Jurkat, Clone E6-1 (cell line): ENCODE measurements at regions not wholly inside any gene's neighbourhood (a gene's known extent, or its start where the extent isn't known, plus 50 kb on each side); places are given as distances from the start of the nearest gene placed in this dataset.

Experiments
- DNase-seq: peaks from one replicate; pipeline ENCODE4 v3.0.0-alpha.2; 2011; ENCODE audit warnings: low read depth, low spot score
- H3K4me3 ChIP-seq: 2 replicates; pipeline ENCODE4 v1.5.1; 2011; ENCODE audit warnings: mild to moderate bottlenecking, low read length, control low read depth, moderate library complexity

DNA sequence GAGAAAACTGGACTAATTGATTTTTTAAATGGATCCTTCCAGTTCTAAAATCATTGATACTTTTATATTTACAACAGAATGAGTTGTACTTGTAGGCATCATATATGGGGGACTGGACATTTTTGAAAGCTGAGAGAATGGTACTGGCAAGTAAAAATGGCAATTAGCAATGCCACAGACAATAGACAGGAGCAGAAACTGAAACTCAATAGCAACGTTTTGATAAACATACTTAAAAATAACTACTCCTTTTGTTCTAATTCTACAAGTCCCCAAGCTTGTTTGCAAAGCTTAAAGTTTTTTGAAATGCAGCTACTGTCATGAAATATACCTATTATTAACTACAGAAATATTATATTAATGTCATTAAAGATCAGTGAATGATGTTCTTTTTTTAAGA, 52.8 kb upstream of the FBXL7 start:
- DNase-seq, result no peak
- no peak overlapping the region for H3K4me3 ChIP-seq

DNA sequence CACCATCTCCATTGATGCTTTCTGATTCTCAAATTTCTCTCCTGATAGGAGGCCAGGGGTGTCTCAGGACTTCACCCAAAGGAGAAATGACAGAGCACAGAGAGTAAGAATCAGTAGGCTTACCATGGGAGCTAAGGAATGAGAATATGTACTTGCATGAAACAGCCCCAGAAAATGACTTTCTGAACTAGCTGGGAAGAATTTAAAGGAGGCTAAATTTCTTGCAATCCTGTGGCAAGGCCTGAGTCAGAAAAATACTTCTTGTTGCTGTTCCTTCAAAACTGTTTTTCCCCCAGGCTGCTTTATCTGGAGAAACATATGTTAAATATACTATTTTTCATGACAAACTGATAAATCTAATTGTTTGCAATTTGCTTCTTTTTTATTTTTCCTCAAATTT, 53.4 kb upstream of the FBXL7 start:
- DNase-seq, result no peak
- no peak overlapping the region for H3K4me3 ChIP-seq

DNA sequence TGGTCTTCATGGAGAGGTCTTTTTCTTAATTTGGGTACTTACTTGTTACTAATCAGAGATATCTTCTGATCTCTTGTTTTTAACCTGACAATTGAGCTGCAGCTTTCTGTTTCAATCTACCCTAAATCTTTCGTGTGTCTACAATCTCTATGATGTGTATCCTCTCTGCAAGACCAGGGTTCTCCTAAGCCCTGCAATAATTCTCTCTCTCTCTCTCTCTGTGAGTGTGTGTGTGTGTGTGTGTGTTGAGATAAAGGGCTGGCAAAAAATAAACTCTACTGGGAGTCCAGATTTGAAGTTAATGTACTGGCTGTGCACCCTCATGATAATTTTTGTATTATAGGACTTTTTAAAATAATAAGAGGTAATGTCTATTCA, 57.8 kb upstream of the FBXL7 start:
- DNase-seq, result no peak
- no peak overlapping the region for H3K4me3 ChIP-seq

DNA sequence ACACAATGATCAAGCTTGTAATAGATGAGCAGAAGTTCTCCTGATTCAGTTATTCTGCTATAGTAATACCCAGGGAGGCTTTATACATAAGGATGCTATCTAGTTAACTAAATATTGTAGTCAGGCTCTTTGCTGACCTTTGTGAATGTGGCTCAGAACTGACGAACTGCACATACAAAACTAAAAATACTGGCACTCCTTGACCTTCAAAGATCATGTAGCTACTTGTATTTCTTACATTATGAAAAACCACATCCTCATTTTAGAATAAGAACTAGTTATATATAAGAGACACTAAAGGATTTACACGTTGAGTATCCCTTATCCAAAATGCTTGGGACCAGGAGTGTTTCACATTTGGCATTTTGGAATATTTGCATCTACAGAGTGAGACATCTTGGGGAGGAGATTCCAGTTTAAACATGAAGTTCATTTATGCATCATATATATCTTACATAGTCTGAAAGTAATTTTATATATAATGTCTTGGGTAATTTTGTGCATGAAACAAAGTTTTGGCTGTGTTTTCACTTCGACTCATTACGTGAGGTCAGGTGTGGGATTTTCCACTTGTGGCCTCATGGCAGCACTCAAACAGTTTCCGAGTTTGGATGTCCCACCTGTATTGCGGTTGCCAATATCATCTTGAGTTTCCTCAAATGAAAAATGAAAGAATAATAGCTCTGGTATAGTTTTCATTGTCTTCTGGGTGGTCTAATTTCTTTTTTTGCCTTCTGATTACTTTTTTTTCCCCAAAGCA, 58.4 kb upstream of the FBXL7 start:
- H3K4me3 ChIP-seq, result no peak overlapping the region
- DNase-seq, result no peak

DNA sequence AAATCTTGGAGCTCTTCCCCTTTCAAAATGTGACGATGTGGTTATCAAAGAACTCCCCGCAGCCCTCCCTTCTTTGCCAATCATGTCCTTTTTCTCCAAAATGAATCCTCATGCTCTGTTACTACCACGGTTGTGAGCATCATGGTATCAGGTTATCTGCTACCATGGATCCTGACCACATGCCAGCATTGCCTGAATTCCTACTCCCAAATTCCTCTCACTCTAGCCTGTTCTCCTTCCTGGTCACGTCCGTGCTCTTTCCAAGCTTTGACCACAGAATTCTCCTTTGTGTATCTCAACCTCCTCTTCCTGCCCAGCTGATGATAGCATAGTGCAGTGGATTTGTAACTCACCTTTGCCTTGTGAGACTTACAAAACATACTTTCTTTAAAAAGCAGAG, 59.5 kb upstream of the FBXL7 start:
- no peak overlapping the region for H3K4me3 ChIP-seq
- DNase-seq, result no peak

DNA sequence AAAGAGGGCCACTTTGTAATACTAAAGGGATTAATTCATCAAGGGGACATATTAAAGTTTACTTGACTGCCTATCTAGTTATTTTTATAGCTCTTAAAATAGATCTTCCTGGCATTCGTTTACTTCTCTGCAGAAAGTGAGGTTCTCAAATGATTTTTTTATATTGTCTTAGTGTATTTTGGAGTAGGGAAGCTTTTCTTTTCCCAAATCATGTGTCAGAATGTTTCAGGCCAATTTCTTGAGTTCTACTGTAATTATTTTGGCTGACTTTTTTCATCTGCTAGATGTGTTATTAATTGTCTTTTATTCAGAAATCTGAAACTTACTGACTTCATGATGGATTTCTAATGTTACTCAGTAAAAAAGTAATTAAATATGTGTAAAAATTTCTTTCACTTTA, 60.2 kb upstream of the FBXL7 start:
- DNase-seq, result no peak
- no peak overlapping the region for H3K4me3 ChIP-seq

DNA sequence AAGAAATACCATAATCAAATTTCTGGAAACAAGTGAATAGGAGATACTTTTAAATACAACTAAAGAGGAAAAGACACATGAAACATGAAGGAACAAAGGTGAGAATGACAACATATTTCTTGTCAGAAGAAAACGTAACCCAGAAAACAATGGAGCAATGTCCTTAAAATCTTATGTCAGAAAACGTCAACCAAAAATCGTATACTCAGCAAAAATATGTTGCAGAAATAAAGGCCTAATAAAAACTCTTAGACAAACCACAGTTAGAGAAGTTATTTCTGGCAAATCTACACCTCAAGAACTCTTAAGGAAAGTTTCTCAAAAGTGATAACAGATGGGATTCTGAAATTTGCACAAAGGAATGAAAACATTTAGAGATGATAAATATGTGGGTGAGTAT, 66.3 kb upstream of the FBXL7 start:
- H3K4me3 ChIP-seq, result no peak overlapping the region
- no peak for DNase-seq

DNA sequence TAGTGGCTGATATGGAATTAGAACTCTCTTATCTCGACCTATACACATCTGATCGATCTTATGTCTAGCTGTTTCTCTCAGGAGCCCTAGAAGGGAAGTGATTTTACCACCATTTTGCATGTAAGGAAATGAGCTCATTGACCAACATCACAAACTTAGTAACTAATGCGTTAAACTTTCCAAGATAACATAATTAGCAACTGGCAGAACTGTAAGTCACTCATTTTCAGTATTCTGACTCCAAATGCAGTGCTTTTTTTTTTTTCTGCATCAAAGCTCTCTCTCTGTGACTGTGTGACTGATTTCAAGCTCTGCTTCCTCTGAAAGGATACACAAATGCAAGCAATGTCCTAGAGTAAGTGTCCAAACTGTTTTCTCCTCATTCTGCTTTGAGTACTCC, 68.1 kb upstream of the FBXL7 start:
- no peak for DNase-seq
- H3K4me3 ChIP-seq, result no peak overlapping the region

DNA sequence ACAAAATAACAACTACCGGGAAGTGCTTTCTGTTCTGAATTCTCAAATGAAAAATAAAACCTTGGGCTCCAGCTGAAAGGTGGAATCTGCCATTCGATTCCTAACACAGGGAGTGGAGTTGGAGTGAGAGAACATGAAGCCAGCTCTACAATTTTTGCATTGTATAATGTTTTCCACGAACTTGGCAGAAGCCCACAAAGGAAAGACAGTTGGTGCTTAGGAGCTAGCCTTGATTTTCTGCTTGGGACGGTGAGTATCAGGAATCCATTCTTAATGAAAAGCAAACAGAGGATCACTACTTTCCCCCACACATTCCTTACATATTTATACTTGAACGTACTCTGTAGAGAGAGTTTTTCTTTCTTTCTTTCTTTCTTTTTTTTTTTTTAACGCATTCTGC, 74.2 kb upstream of the FBXL7 start:
- no peak overlapping the region for H3K4me3 ChIP-seq
- no peak for DNase-seq

DNA sequence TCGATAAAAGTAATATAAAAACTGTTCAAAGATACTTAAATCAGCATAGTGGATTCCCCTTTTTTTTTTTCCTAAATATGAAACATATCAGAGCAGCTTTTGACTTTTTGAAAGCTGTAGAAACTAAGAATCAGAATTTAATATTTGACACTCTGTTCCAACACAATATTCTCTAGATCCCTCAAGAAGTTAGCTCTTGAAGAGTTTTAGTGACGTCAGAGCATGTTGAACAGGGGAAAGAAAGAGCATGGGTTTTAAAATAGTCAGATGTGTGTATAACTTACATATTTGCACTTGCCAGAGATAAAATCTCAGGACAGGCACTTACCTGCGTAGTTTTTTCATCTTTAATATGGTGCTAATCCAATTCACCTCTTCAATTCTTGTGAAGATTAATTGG, 75.2 kb upstream of the FBXL7 start:
- no peak for DNase-seq
- no peak overlapping the region for H3K4me3 ChIP-seq

DNA sequence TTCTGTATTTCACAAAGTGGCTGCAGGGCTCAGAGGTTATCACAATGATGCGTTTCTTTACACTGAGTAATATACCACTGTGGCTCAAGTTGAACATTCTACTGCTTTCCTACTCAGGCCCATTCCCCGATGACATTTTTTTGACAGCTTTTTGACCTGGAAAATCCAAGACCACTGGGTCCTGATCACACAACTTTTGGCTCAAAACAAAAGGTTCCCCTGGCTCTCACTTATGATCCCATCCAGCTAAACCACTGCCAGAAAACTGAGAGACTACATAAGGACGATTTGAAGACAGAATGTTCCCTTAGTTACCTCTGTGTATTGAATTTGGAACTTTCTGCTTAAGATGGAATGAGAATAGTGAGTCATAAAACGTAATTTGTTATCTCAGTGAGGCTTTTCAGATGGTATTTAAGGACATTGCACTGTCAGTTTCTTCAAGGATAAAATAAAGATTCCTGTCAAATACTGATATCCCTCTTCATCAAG, 78.0 kb upstream of the FBXL7 start:
- H3K4me3 ChIP-seq, result no peak overlapping the region
- no peak for DNase-seq

DNA sequence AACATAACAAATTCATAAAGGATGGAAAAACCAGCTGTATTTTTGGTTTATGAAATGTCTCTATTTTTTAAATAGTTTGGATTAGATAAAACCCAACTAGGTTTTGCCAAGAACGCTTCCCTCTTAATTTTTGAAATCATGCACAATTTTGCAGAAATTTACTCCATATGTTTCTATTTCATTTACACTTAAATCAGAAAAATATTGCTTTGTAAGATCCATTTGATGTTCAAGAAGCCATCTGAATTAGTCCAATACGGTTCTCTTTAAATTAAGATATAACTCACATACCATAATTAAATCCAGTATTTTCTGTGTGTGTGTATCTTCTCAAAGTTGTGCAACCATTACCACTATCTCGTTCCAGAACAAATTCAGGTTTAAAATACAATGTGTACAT, 78.6 kb upstream of the FBXL7 start:
- H3K4me3 ChIP-seq, result no peak overlapping the region
- no peak for DNase-seq

DNA sequence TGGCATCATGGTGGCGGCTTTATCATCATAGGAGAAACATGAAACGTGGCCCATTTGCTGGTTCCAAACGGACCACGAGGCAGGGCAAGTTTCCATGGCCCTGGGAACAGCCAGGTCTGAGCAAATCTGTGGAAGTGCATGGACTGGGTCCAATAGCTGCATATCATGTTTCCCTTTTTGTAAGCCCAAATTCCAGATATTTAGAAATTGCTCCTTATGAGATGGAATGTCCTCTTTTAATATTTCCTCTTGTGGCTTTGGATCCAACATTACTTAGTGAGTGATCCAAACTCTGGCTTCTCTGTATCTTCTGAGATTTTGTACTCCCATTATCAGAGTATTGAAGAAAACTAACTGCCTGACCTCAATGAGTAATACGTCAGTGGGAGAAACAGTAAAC, 79.8 kb upstream of the FBXL7 start:
- DNase-seq, result no peak
- H3K4me3 ChIP-seq, result no peak overlapping the region

DNA sequence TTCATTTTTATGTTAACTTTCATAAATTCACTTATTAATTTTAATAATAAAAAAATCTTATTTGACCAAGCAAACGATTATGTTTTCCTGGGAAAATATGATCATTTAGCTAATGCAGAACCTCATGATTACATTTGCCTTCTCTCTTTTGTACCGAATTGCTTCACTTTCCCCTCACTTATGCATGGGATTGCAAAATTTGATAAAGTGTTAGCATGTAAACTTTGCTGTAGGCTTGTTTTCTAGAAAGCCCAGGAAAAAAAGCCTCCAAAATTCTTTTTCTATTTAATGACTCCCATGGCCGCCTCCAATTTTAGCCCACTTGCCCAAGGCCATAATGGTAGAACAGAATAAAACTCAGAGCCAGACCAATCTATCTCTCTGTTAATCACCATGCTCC, 82.8 kb upstream of the FBXL7 start:
- no peak for DNase-seq
- no peak overlapping the region for H3K4me3 ChIP-seq

DNA sequence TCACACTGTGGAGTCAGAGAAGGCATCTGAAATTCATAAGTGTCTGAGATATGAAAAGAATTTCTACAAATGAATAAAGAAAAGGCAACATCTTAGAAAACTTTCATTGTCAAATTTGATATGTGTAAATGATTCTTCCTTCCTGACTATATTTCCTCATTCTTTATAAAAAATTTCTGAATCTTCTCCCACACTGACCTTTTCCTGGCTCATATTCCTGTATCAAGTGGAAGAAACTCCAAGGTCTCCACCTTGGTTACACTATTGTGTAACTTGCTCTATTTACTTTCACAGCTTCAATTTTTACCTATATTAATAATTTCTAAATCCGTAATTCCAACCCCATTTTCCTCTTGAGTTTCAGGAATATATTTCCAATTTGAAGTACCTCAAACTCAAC, 93.5 kb upstream of the FBXL7 start:
- no peak overlapping the region for H3K4me3 ChIP-seq
- DNase-seq, result no peak

DNA sequence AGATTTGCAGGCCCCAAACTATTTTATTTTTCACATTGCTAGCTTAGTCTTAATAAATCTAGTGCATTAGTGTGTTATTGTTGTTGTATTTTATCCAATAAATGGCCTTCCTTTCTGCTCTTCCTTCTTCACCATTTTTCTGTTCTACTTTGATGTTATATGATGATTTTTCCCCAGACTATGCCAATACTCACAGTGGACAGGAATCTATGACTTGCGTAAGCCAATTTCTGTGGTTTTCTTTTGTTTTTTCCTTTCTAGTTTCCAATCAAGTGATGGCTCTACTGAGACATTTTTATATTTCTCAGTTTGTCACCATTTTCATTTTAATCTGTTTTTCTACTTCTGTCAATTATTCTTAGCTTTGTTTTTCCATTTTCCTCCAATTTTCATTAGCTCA, 106.8 kb upstream of the FBXL7 start:
- DNase-seq, result no peak
- H3K4me3 ChIP-seq, result no peak overlapping the region

DNA sequence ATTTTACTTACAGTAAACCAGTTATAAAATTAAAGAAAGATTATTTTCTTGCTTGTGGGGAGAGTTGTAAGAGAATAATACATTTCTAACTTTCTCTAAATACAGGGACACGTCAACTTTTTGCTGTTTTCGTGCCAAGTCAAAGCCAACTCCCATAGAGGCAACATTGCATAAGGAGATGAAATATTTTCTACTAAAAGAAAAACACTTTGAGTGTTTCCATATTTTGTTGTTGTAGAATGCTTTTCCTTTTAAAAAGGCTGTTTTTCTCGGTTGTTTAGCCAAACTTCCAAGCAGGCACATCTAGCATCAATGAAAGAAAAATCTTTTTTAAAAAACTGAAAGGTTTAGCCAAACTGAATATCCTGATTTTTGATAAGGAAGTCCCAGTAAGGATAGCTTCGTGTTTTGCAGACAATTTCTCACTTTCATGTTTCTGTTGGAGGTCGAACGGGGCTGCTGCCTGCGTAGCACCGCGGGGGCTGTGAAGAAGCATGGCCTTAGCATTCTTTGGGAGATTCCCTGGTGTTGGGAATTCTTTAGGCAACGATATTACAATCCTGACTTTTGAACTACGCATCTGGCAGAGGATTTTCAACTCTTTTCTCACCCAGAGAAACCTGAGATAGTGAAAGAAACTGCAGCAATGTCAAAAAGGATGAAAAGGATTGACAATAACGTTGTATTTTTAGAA, 108.1 kb upstream of the FBXL7 start:
- no peak overlapping the region for H3K4me3 ChIP-seq

DNA sequence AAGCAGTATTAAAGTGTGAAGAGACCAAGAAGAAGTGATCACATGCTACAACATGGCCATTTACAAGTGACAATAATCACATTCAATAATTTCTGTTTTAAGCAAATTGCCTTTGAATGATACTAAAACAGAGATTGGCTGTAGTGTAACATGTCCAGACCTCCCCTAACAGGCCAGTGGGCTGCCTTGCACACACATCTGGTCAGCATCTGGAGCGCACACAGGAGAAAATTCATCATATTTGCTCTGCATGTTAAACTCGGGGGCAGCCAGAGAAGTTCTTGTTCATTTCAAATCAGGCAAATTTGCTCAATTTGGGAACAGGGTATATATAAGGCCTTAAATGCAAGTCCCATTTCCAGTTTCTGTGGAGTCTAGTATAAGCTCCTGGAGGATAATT, 111.1 kb upstream of the FBXL7 start:
- no peak for DNase-seq
- no peak overlapping the region for H3K4me3 ChIP-seq

More for the DNA sequence above, 108.1 kb upstream of the FBXL7 start:
- no peak for DNase-seq

DNA sequence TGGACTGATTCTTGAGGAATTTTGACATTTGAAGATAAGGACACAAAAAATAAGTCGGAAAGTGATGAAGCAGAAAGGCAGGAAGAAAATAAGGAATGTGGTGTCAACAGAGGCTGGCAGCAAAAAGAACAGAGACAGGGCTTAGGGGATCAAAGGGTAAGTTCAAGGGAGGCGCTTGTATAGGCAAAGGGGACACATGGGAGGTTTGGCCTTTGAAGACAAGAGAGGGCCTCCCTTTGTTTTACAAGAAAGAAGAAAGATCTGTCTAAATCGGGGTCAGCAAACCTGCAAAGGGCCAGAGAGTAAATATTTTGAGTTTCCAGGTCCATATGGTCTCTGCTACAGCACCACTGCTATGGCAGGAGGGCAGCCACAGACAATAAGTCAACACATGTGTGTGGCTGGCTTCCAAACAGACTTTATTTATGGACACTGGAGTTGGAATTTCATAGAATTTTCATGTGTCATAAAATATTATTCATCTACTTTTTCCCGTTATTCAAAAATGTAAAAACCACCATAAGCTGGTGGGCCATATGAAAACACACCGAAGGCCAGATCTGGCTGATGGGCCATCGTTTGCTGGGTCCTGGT, 112.0 kb upstream of the FBXL7 start:
- no peak overlapping the region for H3K4me3 ChIP-seq
- DNase-seq, result no peak

DNA sequence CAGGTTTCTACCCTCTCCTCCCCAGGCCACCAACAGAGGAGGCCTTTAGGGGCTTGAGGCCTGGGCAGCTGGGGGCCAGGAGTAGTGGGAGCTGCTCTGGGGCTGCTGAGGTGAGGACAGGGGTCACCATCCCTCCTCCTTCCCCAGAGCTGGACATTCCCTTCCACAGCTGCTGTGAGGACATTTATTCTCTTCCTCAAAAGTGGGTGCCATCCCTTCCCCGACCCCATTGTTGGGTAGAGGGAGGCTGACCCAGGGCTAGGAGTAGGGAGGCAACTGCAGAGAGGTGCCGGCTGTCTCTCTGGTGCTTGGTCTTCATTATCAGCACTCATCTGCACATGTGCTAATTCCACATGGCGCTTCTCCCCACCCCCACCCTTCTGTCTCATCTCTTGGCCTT, 113.9 kb upstream of the FBXL7 start:
- no peak for DNase-seq
- no peak overlapping the region for H3K4me3 ChIP-seq

DNA sequence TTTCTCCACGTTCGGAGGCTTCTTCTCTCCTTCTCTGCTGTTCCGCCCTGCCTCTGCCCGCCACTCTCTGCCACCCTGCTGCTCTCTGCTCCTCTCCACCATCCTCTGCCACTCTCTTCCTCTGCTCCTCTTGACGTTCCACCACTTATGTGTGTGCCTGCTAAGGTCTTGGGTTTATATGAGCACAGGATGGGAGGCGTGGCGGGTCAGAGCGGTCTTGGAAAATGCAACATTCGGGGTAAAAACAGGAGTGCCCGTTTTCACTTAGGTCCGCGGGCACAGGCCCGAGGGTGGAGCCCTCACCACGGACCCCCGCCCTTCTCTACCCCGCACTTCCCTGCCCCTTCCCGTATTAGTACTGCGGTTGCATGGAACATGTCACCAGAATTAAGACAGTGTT, 114.4 kb upstream of the FBXL7 start:
- DNase-seq, result no peak

More for the DNA sequence above, 114.4 kb upstream of the FBXL7 start:
- H3K4me3 ChIP-seq, result no peak overlapping the region
